ENCODE measurements at regions not wholly inside any gene's neighbourhood (a gene's known extent, or its start where the extent isn't known, plus 50 kb on each side); places are given as distances from the start of the nearest gene placed in this dataset.

DNA sequence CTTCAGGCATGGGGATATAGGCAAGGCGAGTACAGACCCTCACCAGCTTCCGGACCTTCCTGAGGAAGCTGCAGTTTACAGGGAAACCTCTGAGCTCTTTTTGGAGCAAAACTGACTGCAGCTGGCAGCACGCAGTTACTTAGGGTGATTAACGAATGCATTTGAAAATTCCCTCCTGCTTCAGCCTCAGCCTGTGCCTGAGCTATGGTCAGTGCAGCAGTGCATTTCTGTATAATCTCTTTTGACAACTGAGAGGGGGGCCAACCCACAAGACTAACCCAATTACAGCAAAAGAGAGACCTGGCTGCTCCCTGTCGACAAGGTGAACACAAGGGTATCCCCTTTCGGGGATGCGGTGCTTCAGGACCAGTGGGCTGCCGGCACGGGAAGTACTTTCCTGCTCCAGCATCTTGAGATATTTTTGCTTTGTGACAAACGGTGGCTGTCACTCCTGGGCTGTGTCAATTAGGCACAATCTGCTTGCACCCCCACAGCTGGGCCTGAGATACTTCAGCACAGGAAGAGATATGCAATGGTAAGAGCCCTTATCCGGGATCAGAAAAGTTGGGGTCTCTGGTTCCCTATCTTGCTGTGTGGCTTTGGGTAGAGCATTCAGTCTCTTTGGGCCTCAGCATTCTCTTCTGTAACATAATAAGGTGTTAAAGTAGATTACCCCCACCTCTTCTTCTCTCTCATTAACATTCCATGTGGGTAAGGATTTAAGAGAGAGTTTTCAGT lies 141.0 kb downstream of the TMEM17 start:
- no peak for DNase-seq

DNA sequence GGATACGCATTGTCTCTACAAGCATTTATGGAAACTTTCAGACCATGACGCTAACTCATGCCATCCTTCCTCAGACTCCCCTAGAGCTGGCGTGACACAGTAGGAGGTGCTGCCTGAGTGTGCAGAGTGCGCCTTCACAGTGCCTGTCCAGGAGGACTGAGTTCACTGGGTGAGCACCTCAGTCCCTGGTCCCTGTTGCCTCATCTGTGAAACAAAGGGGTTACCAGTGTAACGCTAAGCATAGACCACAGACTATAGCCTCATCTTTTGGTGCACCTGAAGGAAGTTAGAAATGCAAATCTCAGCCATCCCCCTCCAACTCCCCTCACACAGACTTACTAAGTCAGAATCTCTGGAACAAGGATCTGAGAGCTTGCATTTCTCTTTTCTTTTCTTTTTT lies 142.8 kb downstream of the TMEM17 start:
- no peak for DNase-seq

DNA sequence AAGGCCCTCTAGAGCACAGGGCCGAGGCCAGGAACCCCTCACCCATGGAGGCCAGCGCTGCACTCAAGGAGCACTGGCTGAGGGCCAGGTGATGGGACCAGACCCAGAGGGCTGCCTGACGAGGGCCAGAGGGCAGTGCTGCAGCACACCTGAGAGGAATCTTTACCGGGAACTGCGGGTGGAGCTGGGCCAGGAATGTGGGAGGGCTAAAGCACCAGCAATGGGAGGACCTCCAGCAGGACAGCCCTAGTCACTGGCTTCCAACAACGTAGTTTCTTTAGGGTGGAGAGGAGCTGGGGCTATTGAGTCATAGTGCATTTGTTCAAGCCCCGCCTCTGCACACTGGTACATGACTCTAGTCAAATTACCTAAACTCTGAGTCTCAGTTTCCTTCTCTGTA lies 143.4 kb downstream of the TMEM17 start:
- DNase-seq: no peak

DNA sequence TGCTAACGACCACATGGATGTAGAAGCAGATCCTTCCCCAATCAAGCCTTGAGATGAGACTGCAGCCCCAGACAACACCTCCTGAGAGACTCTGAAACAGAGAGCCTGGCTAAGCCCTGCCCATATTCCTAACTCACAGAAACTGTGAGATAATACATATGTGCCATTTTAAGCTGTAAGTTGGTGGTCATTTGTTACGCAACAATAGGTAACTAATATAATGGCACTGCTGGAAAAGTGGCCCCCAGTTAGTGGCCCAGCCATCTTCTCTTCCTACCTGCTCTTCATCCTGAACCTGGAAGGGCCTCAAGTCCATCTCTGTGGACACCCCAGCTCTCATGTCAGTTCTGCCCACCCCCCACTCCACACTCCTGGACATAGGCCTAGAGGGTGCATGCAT lies 144.0 kb downstream of the TMEM17 start:
- DNase-seq: no peak

DNA sequence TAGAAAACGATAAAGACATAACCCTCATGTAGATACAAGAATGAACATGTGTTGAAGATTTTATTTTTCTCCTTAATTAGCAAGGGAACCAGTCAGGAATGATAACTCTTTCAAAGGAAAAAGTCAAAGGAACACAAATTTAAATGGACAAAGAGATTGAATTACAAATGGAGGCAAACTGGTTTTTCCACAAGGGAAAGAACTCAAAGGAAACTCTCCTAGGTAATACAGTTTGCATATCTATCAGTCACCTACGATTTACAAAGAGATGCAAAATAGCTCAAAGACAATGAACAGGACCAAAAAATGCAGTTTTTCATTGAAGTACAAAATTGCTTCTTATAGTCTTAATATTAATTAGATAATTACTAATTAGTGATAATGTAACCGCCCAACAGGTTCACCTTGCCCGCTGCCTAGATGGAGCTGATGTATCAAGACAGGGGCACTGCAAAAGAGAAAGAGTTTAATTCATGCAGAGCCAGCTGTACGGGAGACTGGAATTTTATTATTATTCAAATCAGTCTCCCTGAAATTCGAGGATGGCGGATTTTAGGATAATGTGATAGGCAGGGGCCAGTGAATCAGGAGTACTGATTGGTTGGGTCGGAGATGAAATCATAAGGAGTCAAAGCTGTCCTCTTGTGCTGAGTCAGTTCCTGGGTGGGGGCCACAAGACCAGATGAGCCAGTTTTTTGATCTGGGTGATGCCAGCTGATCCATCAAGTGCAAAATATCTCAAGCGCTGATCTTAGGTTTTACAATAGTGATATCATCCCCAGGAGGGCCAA lies 151.0 kb downstream of the TMEM17 start:
- DNase-seq: peak; percentile 69

DNA sequence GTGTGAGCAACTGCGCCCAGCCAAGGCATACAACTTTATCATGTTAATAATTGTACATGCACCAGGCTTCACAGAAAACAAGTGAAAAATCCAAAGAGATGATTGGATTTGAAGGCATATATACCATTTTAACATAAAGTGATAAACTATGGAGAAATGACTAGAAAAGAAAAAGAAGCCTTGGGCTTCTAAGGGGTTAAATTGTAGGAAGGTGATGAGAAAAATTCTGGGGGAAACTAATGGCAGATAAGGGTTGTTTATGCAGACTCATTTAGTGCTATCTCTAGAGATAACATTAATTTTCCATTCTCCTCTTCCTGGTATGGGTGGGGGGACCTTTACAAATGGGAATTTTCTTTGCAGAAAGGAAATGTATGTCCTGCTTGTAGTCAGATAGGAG lies 154.0 kb downstream of the TMEM17 start:
- DNase-seq: no peak

DNA sequence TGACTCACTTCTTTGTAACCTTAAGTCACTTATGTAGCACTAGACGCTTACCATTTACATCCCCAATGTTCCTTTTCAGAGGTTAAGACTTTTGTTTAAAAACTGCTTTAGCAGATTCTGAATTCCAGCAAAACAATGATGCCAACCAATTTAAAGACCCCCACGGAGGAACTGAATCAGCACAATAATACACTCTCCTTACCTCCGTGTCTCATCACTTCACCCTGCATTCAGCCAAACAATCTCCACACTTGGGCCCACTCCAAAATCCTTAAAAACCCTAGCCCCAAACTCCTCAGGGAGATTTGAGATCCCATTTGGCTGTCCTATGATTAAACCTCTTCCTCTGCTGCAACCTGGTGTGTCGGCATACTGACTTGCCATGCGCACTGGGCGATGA lies 153.9 kb downstream of the B3GNT2 start:
- DNase-seq: no peak

DNA sequence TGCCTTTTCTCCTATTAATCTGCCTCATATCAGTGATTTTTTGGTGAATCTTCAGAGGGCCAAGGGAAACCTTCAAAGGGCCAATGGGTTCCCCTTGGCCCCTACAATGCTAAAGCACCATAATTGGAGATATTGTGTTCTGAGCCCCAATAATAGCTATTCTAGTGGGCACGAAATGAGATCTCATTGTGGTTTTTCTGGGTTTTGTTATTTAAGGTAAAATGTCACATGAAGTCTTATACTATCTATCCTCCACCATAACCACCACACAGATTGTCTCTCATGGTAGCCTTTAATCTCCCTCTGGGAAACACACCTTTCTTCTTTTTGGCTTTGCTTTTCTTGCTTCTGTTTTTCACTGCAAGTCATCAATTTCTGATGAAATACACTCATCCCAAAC lies 152.8 kb downstream of the B3GNT2 start:
- DNase-seq: no peak

DNA sequence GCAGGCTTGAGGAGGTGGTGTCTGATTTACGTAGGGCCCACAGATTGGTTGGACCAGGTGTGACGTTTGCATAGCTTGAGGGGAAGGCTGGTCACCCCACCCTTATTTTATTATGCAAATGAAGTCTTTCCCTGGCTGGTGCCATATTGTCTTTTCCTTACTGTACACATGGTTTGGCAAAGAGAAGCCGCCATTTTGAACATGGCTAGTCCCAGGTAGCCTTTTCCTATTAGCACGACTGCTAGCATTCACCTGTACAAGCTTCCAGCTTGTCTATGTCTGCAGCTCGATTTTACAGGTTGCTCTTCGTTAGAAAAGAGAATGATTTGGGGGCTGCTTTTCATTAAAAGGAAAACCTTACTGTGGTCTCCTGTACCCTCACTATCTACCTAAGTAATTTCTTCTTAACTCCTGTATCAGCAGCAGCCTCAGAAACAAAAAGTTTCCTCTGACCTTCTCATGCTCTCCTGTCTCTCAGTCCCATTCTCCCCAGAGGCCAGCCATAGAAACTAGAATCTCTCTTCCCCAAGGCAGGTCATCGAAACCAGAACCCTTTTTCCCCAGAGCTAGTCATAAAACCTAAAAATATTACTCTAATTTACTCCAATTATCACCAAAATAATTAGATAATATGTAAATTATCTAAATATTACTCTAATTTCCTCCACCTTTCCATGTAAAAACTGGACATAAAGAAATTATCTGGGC lies 151.8 kb downstream of the B3GNT2 start:
- DNase-seq: no peak

DNA sequence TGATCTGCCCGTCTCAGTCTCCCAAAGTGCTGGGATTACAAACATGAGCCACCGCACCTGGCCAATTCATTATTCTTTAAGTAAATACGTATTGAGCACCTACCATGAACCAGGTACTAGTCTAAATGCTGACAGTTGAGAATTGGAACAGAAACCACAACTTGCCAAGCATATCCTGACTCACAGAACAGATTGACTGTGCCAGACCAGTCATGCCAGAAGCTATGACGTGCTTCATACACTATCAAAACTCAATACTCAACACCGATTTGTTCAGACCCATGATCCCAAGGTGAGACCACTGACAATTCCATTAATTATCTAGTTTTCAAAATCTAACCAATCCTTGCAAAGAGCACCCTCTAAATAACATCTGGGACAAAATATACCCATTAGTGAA lies 148.6 kb downstream of the B3GNT2 start:
- peak; percentile 27 for DNase-seq

DNA sequence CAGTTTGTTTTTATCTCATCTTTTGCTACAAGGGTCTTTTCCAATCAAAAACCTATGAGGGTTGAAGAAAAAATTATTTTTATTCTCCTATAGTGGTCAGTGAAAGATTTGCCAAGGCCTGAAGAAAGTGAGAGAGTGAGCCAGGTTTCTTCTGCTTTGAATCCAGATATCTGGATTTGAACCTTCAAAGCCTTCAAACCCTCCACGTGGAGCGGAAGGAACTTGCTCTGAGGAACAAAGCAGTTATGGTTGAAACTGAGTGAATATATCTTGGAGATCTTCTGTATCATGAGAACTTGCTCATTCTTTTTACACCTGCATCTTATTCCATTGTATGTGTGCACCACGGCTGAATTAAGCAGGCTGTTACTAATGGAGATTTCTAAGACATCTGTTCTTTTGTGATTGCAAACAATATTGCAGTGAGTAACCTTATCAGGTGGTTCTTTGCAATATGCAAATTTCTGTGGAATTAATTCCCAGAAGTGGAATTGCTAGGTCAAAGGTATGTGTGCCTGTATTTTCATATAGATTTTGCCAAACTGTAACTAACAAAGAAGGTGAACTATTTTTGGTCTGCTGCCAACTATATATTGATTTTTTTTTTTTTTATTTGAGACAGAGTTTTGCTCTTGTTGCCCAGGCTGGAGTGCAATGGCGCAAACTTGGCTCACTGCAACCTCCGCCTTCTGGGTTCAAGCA lies 147.9 kb downstream of the B3GNT2 start:
- no peak for DNase-seq

DNA sequence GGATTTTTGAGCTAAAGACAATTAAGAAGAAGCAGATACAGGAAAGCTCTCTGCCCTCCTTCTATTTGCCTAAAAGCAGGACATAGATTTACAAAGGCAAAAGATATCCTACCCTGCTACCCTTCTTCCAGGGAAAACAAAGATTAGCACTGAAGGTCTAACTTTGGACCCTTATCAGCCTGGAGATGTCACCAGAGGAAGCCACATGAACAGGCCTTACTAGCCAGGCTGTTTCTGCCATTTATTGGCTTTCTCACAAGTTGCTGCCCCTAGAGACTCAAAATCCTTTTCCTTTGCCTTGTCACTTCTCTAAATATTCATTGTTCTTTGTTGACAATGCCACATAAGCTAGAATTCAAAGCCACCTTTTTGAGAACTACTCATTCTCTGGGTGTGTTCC lies 147.3 kb downstream of the B3GNT2 start:
- DNase-seq: no peak

DNA sequence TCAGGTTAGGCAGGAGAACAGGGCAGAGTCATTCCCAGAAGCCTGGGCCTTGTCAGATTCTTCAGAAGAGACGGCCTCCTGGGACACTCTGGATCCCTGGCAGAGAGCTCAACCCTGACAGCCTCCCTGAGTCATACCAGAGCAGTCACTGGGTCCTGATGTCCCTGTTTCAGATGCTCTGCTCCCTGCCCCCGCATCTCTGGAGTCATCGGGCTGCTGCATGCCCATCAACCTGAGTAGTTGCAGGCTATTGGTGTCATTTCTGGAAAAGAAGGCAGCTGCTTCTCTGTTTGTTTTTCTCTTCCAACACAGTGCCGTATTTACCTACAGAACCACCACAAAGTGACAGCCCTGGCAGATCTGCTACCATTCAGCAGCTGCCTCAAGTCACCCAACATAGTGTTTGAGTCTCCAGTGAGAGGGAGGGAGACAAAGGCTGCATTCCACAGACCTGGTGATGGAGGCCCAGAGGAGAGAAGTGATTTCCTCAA lies 145.1 kb downstream of the B3GNT2 start:
- peak; percentile 85 for DNase-seq

DNA sequence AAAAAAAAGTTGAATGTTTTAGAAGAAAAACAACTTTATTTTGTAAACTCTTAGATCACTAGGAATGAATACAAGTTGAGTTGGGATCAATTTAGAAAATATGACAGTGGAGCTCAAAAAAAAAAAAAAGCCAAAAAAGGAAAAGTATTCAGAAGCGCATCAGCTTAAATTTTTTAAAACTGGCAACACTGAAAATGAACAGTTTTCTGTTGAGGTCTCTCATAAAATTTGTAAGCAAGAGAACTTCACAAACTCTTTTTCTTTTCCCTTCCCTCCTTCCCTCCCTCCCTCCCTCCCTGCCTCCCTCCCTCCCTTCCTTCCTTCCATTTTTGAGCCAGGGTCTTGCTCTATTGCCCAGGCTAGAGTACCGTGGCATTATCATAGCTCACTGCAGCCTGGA lies 143.9 kb downstream of the B3GNT2 start:
- DNase-seq: no peak

DNA sequence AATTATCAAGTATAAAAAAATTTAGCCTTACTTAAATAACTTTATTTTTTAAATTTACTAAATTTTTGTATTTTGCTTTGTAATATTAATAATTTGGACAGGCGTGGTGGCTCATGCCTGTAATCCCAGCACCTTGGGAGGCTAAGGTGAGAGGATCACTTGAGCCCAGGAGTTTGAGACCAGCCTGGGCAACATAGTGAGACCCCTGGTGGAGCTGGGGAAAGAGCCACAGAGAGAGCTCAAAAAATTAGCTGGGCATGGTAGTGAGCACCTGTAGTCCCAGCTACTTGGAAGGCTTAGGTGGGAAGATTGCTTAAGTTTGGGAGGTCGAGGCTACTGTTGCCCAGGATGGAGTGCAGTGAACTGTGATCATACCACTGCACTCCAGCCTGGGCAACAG lies 143.5 kb downstream of the B3GNT2 start:
- DNase-seq: no peak

DNA sequence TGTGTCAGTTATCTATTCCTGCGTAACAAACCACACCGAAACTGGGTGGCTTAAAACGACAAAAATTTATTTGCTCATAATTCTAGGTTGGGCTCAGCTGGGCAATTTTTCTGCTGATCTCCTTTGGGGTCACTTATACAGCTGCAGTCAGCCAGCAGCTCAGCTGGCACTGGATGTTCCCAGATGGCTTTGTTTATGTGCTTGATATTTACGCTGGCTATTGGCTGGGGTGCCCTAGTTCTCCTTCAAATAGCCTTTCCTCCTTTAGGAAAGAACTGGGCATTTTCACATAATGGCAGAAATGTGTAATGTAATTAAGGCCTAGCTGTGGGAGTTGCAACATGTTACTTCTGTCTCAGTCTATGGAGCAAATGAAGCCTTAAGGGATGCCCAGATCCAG lies 142.2 kb downstream of the B3GNT2 start:
- DNase-seq: no peak

DNA sequence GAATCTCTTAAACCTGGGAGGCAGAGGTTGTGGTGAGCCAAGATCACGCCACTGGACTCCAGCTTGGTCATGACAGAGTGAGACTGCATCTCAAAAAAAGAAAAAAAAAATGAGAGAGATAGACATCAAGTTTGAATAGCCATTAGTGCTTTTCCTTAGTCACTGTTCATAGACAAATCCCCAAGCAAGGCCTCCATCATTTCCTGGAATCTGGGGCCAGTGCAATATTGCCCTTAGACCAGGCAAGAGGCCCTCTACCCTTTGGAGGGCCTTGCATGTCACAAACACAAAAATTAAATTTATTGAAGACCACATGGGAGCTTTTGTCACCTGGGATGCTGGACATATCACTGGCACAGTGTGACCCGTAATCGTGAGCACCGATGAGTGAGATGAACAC lies 141.5 kb downstream of the B3GNT2 start:
- no peak for DNase-seq

DNA sequence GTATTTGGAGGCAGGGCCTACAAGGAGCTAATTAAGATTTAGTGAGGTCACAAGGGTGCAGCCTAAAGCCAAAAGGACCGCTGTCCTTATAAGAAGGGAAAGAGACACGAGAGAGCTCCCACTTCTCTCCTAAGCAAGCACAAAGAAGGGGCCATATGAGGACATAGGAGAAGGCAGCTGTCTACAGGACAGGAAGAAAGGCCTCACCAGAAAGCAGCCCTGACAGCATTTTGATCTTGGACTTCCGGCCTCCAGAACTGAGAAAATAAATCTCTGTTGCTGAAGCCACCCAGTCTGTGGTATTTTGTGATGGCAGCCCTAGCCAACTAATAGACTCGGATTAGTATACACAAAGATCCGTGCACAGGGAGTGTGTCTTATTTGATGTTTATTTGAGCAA lies 139.7 kb downstream of the B3GNT2 start:
- no peak for DNase-seq

DNA sequence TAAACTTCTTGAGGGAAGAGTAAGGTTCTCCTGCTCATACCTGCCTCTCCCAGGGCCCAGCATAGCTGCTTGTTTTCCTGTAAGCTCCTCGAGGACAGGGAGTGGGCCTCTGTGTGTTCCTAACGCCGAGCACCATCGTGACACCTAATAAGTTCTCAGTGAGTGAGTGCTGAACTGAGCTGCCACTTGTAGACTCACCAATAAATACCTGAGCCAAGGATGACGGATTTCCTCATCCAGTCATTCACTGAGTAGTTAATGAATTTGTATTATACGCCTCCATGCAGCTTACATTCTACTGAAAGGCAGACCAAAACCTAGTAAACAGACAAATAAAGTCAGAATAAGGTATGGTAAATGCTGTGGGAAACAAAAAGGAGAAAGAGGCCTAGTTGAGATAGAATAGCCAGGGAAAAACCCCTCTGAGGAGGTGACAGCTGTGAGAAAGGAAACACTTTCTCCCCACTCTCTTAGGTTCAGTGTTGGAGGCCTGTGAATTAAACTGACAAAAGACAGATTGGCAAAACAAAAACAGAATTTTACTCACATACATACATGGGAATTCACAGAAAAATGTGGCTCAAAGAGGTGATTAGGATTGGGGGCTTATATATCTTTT lies 138.6 kb downstream of the B3GNT2 start:
- peak; percentile 14 for DNase-seq

DNA sequence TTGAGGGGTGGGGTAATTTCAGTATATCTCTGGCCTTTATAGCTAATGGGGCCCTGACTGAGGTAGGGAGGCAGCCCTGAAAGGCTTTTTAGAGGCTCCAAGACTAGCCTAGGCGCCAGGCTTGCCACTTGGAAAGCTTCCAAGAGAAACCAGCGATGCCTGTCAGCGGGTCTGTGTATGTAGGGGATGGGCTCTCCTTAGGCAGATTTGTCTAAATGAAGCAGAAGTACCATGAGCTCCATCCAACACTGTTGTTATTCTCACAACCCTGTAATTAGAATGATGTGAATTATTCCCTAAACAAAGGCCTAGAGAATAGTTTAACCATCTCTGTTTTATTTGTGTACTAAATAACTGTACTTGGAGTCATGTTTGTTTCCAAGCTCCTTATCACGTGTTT lies 138.1 kb downstream of the B3GNT2 start:
- DNase-seq: peak; percentile 13

DNA sequence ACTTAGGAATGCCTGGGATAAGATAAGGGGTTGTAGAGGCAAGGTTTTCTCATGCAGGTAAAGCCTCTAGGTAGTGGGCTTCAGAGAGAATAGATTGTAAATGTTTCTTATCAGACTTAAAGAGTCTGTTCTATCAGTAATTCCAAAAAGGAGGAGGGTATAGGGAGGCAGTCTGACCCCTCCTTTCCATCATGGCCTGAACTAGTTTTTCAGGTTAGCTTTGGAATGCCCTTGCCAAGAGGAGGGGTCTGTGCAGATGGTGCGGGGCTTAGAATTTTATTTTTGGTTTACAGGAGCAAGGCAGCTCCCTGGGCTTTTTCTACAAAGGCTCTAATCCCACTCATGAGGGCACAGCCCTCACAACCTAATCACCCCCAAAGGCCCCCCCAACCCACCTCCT lies 135.0 kb downstream of the B3GNT2 start:
- DNase-seq: no peak

DNA sequence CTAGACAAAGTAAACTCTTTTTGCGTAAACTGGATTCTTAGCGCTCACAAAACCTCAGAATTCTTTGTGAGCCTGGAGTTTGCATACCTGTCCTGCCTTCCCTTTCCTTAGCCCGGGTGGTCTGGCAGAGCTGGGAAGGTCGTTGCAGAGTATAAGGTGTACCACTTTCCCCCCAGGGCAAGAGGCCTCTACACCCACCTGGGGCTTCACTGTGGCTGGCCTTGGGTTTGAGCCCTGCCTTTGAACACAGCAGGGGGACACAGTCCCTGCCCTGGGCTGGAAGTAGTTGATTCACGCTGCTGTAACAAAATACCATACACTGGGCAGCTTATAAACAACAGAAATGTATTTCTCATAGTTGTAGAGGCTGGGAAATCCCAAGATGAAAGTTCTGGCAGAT lies 133.9 kb downstream of the B3GNT2 start:
- no peak for DNase-seq

DNA sequence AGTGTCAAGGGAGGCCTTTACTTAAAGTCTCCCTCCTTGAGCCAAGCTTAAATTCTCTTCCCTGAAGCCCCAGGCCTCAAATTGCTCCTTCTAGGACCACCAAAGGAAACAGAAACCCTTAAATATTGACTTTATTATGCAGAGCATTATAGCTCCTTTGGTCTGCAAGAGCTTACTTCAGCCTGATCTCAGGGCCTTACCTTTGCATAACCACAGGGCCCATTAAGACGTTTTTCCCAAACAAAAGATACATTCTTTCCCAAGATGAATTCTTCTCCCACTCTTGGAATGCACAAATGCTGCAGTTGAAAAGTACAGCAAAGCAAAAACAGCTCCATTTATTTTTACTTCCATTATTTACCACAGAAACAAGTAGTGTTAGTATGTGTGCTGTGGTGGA lies 130.8 kb downstream of the B3GNT2 start:
- no peak for DNase-seq
